Left lung (tissue), 4 donors: ENCODE measurements at regions not wholly inside any gene's neighbourhood (a gene's known extent, or its start where the extent isn't known, plus 50 kb on each side); places are given as distances from the start of the nearest gene placed in this dataset.

Experiments used
- ATAC-seq: fragments of 200-7000 bp; cut with Tn5 transposase; one replicate; pipeline ENCODE4 v1.9.1; 2020; ENCODE audit warnings: moderate library complexity
- DNase-seq, 4 donors: peaks; one replicate each; pipeline ENCODE4 v3.0.0-alpha.2; 2013 to 2020
- H3K27ac ChIP-seq, 2 donors: fragments of 200-600 bp; sonication (generic) in 1 of 2; one replicate each; pipeline versions ENCODE4 v1.5.0 to v1.8.0; 2020 to 2021
- H3K27me3 ChIP-seq, 2 donors: fragments of 200-600 bp; sonication (generic) in 1 of 2; one replicate each; pipeline versions ENCODE4 v1.5.0 to v1.8.0; 2020 to 2021
- H3K36me3 ChIP-seq, 2 donors: fragments of 200-600 bp; sonication (generic) in 1 of 2; one replicate each; pipeline versions ENCODE4 v1.5.0 to v1.8.0; 2020 to 2021
- H3K4me1 ChIP-seq, 2 donors: fragments of 200-600 bp; one replicate each; pipeline ENCODE4 v1.8.0; 2021
- H3K4me3 ChIP-seq, 2 donors: fragments of 200-600 bp; sonication (generic) in 1 of 2; one replicate each; pipeline versions ENCODE4 v1.5.0 to v1.8.0; 2020 to 2021; ENCODE audit warnings: mild to moderate bottlenecking in 1 of 2
- H3K9me3 ChIP-seq, 2 donors: fragments of 200-600 bp; sonication (generic) in 1 of 2; one replicate each; pipeline versions ENCODE4 v1.5.0 to v1.8.0; 2020 to 2021
- CTCF ChIP-seq, 2 donors: fragments of 200-600 bp; sonication (generic) in 1 of 2; IDR thresholded peaks; one replicate each; pipeline versions ENCODE4 v1.5.0 to v1.8.0; 2021; ENCODE audit warnings: antibody characterized with exemption in 2 of 2
- intact Hi-C, 2 donors: fragments of 100-400 bp; cut with DNase I; formaldehyde crosslinking; loops; one replicate each; pipeline versions ENCODE4 v1.11.2 to v1.14.2; 2022
- donor health status: DM: no; HTN: yes; CAD: no.
- donor health status: DM: no; HTN: no; CAD: no.

GRCh38 chr17:14748036-14748710, 447.3 kb downstream of the HS3ST3B1 start:
- peak overlapping the region in 1 of 2 donors; percentile 89 for H3K27ac ChIP-seq
- peak; percentile 45 for ATAC-seq
- intact Hi-C loops, result no loop called here
- no peak overlapping the region for H3K4me3 ChIP-seq
- peaks cover 0 to 58% of the 10 kb centered on the region in 2 donors for H3K4me1 ChIP-seq
- H3K9me3 ChIP-seq, result no peaks in the 10 kb centered on the region
- peak in 1 of 4 donors; percentile 71 for DNase-seq
- H3K27me3 ChIP-seq, result no peaks in the 10 kb centered on the region
- no peak for TF ChIP-seq CTCF (IDR thresholded peaks at IDR 0.05)
- H3K36me3 ChIP-seq, result no peaks in the 10 kb centered on the region

GRCh38 chr17:14747603-14747950, 446.7 kb downstream of the HS3ST3B1 start:
- Histone ChIP-seq H3K4me1 (peaks cover 0 to 58% of the 10 kb centered on the region in 2 donors), H3K27me3 (no peaks in the 10 kb centered on the region), H3K9me3 (no peaks in the 10 kb centered on the region), H3K4me3 (no peak overlapping the region), H3K27ac (peak overlapping the region in 1 of 2 donors; percentile 89), H3K36me3 (no peaks in the 10 kb centered on the region)
- DNase-seq (no peak), ATAC-seq (no peak)
- intact Hi-C loops, result no loop called here
- TF ChIP-seq CTCF (IDR thresholded peaks at IDR 0.05), result no peak

GRCh38 chr17:14746822-14747602, 446.1 kb downstream of the HS3ST3B1 start:
- Histone ChIP-seq H3K27me3 (no peaks in the 10 kb centered on the region), H3K36me3 (no peaks in the 10 kb centered on the region), H3K4me3 (no peak overlapping the region), H3K4me1 (peaks cover 0 to 56% of the 10 kb centered on the region in 2 donors), H3K27ac (peak overlapping the region in 1 of 2 donors; percentile 89), H3K9me3 (no peaks in the 10 kb centered on the region)
- intact Hi-C loops, result no loop called here
- TF ChIP-seq CTCF (IDR thresholded peaks at IDR 0.05), result no peak
- ATAC-seq (peak; percentile 56), DNase-seq (peak in 1 of 4 donors; percentile 54)

GRCh38 chr17:14745541-14745940, 444.7 kb downstream of the HS3ST3B1 start:
- no peak for DNase-seq
- Histone ChIP-seq H3K27me3 (no peaks in the 10 kb centered on the region), H3K27ac (peak overlapping the region in 1 of 2 donors; percentile 89), H3K9me3 (no peaks in the 10 kb centered on the region), H3K4me3 (no peak overlapping the region), H3K36me3 (no peaks in the 10 kb centered on the region), H3K4me1 (peaks cover 0 to 52% of the 10 kb centered on the region in 2 donors)
- no peak for ATAC-seq
- intact Hi-C loops, result no loop called here
- no peak for TF ChIP-seq CTCF (IDR thresholded peaks at IDR 0.05)

- Histone ChIP-seq H3K27me3 (no peaks in the 10 kb centered on the region), H3K4me1 (peaks cover 0 to 55% of the 10 kb centered on the region in 2 donors), H3K9me3 (no peaks in the 10 kb centered on the region), H3K27ac (peak overlapping the region in 1 of 2 donors; percentile 89), H3K4me3 (no peak overlapping the region), H3K36me3 (no peaks in the 10 kb centered on the region)
- intact Hi-C loops, result no loop called here
- no peak for DNase-seq
- ATAC-seq, result no peak
- TF ChIP-seq CTCF (IDR thresholded peaks at IDR 0.05), result no peak
Observed at GRCh38 chr17:14744761-14745473, 444.0 kb downstream of the HS3ST3B1 start.
